22Rv1 (cell line): ENCODE measurements at regions not wholly inside any gene's neighbourhood (a gene's known extent, or its start where the extent isn't known, plus 50 kb on each side); places are given as distances from the start of the nearest gene placed in this dataset.

Experiments used
- CTCF ChIP-seq: fragments of 450-650 bp; IDR thresholded peaks from 2 replicates; pipeline ENCODE4 v1.5.1; 2017; ENCODE audit warnings: mild to moderate bottlenecking
- ZFX ChIP-seq: fragments of 450-650 bp; IDR thresholded peaks from 2 replicates; pipeline ENCODE4 v1.6.1; 2017; ENCODE audit warnings: antibody characterized with exemption, borderline replicate concordance

GRCh38 chr4:147085781-147086180, 140.1 kb upstream of the TTC29 start:
- no peak for TF ChIP-seq CTCF
- TF ChIP-seq ZFX = no peak
